ENCODE measurements at regions not wholly inside any gene's neighbourhood (a gene's known extent, or its start where the extent isn't known, plus 50 kb on each side); places are given as distances from the start of the nearest gene placed in this dataset.

DNA sequence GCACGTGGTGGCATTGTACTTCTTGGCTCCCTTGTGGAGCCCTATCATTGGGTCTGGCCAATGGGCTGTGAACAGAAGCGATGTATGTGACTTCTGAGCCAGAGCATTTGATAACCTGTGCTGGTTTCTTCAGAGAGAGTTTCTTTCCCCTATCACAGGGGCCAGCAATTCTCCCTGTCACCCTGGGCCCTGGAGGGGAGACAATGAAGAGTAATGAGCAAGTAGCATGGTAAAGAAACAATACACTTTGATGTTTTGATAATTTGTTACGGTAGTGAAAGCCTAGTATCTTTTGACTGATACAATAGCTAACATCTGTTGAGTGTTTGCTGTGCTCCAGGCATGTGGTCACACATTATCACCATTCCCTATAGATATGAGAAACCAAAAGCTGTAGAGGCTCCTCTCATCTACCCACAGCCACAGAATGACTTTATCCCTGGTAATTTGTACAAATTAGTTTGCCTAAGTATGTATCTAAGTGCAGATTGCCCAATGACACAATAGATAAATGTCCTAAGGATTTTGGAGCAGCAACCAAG is 113.4 kb upstream of the SVIL start:
- H3K27me3 ChIP-seq (ENCODE audit: control insufficient read depth, insufficient read depth, low read length), result no peaks in the 10 kb centered on the region
- CTCF ChIA-PET, result no interaction called here
- POLR2A ChIA-PET, result no interaction called here
- DNase-seq (ENCODE audit: low read depth, low spot score), result no peak
- no peaks in the 10 kb centered on the region for H3K9me3 ChIP-seq (ENCODE audit: control insufficient read depth, insufficient read depth, low read length)
- TF ChIP-seq, protein P1, sequence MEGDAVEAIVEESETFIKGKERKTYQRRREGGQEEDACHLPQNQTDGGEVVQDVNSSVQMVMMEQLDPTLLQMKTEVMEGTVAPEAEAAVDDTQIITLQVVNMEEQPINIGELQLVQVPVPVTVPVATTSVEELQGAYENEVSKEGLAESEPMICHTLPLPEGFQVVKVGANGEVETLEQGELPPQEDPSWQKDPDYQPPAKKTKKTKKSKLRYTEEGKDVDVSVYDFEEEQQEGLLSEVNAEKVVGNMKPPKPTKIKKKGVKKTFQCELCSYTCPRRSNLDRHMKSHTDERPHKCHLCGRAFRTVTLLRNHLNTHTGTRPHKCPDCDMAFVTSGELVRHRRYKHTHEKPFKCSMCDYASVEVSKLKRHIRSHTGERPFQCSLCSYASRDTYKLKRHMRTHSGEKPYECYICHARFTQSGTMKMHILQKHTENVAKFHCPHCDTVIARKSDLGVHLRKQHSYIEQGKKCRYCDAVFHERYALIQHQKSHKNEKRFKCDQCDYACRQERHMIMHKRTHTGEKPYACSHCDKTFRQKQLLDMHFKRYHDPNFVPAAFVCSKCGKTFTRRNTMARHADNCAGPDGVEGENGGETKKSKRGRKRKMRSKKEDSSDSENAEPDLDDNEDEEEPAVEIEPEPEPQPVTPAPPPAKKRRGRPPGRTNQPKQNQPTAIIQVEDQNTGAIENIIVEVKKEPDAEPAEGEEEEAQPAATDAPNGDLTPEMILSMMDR (IDR thresholded peaks at IDR 0.05; ENCODE audit: low read depth, low read length), result no peak
- no peak overlapping the region for H3K4me3 ChIP-seq (ENCODE audit: low read depth, low read length)
- H3K27ac ChIP-seq (ENCODE audit: low read depth, low read length), result no peak overlapping the region

DNA sequence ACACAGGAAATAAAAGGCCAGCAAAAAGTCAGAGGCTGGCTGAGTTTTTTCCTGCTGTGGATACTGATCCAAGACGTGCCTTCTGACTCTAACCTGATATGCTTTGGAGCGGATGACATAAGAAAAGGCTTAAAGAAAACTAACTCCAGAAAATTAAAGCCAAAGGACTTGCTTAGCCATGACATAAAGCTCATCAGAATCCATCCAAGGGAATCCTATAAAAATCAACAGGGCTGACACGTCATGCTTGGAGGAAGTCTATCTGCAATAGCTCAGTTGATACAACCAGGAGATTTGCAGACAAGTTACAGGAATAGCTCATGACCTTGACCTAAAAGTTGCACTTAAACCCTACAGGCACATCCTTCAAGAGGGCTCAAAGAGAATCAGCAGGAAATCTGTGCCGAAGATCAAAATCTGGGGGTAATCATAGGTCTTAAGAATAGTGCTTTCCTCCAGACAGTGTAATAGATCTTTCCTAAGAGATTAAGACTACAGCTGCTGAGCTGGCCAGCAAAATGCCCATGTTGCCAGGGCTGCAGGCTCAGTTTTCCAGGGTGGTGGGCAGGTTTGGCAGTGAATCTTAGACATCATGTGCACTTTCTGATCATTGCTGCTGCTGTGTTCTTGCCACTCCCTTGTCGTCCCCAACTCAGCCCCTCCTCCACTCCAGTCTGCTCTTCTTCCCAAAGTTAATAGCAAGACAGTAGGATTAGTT is 111.5 kb upstream of the SVIL start:
- no peak overlapping the region for H3K27ac ChIP-seq (ENCODE audit: low read depth, low read length)
- CTCF ChIA-PET, result interaction anchor here (0.9 to 2.1 kb wide), 2 partner anchors 10 to 205 kb away, joined by 3 to 9 read pairs; no protein-coding TSS in a partner anchor

DNA sequence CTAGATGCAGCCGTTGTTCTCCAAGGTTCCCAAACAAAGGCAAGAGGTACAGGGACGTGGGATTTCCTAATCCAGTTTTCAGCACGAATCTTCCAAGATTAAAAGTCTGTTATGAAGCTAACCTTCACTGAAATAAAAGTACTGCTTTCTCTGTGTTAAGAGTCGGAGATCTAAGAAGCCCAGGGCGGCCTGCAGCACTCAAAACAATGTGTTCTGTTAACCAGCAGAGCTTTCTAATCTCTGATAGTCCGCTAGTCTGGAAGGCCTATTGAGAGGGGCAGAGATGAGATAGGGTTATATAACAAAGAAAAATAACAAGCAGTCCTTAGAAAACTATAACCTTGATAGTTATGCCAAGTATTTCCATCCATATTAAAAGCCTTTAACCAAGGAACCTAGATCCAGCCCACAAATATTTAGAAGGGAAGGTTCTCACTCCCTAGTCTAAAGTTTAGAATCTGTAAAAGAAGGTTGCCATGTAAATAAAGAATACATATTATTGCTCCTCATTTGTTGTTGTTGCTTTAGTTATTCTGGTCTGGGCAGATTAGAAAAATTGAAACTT is 106.3 kb upstream of the SVIL start:
- POLR2A ChIA-PET, result no interaction called here

More for the DNA sequence above, 111.5 kb upstream of the SVIL start:
- Histone ChIP-seq H3K27me3 (ENCODE audit: control insufficient read depth, insufficient read depth, low read length) (no peaks in the 10 kb centered on the region), H3K9me3 (ENCODE audit: control insufficient read depth, insufficient read depth, low read length) (no peaks in the 10 kb centered on the region), H3K4me3 (ENCODE audit: low read depth, low read length) (no peak overlapping the region)
- DNase-seq (ENCODE audit: low read depth, low spot score), result no peak
- TF ChIP-seq, protein P1 (IDR thresholded peaks at IDR 0.05; ENCODE audit: low read depth, low read length), result no peak
- POLR2A ChIA-PET, result interaction anchor here (0.6 to 0.7 kb wide), 2 partner anchors 15 to 121 kb away, joined by 3 read pairs; no protein-coding TSS in a partner anchor

DNA sequence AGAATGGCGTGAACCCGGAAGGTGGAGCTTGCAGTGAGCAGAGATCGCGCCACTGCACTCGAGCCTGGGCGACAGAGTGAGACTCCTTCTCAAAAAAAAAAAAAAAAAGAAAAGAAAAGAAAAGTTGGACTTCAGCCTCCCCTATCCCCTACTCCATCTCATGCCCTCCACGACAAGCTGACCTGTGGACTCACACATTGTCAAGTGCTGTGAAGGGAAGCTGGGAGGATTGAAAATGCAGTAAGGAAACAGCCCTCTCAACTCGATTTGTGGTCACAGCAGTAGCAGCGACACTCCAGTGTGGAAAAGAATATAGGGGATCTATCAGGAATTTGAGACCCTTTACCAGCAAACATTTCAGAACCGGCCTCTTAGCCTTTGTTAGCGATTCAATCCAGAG is 103.6 kb upstream of the SVIL start:
- CTCF ChIA-PET, result interaction anchor here (0.6 kb wide), 2 partner anchors 80 to 469 kb away, joined by 4 read pairs; no protein-coding TSS in a partner anchor
- TF ChIP-seq, protein P1 (IDR thresholded peaks at IDR 0.05; ENCODE audit: low read depth, low read length), result no peak
- DNase-seq (ENCODE audit: low read depth, low spot score), result no peak
- Histone ChIP-seq H3K9me3 (ENCODE audit: control insufficient read depth, insufficient read depth, low read length) (no peaks in the 10 kb centered on the region; the same call in 1 of the 2 replicates), H3K4me3 (ENCODE audit: low read depth, low read length) (no peak overlapping the region), H3K27ac (ENCODE audit: low read depth, low read length) (no peak overlapping the region), H3K27me3 (ENCODE audit: control insufficient read depth, insufficient read depth, low read length) (no peaks in the 10 kb centered on the region)
- POLR2A ChIA-PET, result no interaction called here

More for the DNA sequence above, 106.3 kb upstream of the SVIL start:
- TF ChIP-seq, protein P1 (IDR thresholded peaks at IDR 0.05; ENCODE audit: low read depth, low read length), result no peak
- no peak for DNase-seq (ENCODE audit: low read depth, low spot score)
- Histone ChIP-seq H3K9me3 (ENCODE audit: control insufficient read depth, insufficient read depth, low read length) (no peaks in the 10 kb centered on the region; the same call in 1 of the 2 replicates), H3K27ac (ENCODE audit: low read depth, low read length) (no peak overlapping the region), H3K4me3 (ENCODE audit: low read depth, low read length) (no peak overlapping the region), H3K27me3 (ENCODE audit: control insufficient read depth, insufficient read depth, low read length) (no peaks in the 10 kb centered on the region)
- CTCF ChIA-PET, result interaction anchor here (0.5 kb wide), 1 partner anchor 11 kb away, joined by 4 read pairs; no protein-coding TSS in a partner anchor
